Heart left ventricle (tissue), 13 donors: ENCODE measurements at regions not wholly inside any gene's neighbourhood (a gene's known extent, or its start where the extent isn't known, plus 50 kb on each side); places are given as distances from the start of the nearest gene placed in this dataset.

ENCODE experiments used
- CTCF ChIP-seq, 12 donors: fragments of 200-600 bp; sonication (generic) in 4 of 12; IDR thresholded peaks; one replicate each; pipeline versions ENCODE4 v1.5.0 to v1.8.0; 2018 to 2022; ENCODE audit warnings: antibody characterized with exemption in 12 of 12, mild to moderate bottlenecking in 5 of 12
- POLR2A ChIP-seq, 2 donors: fragments of 450-650 bp; IDR thresholded peaks; one replicate each; pipeline ENCODE4 v1.6.1; 2017; ENCODE audit warnings: antibody characterized with exemption in 2 of 2, mild to moderate bottlenecking in 2 of 2, moderate library complexity in 2 of 2
- donor health status: ischemic (EF 13 %, LVEDD 7.1; RV severe dilation, severe dysfunction).
- donor health status: DM: no; HTN: yes; CAD: no.
- donor health status: DM: no; HTN: no; CAD: no.
- donor health status: ischemic (EF 25% LVEDD 6.9; RV normal size, moderate dysfunction).
- donor health status: ischemic (EF 25% LVEDD 5.7; RV mildly dilated, moderate dysfunction).
- donor health status: ischemic (EF 35%, LVEDD 5.7; RV mildly dilated, moderate dysfunction).
- donor health status: nonischemic (EF 11% LVEDD 7.7; RV severe dilation, severe dysfunction).
- donor health status: DM: yes; HTN: yes; CAD: no.
- donor health status: PGD.
- donor health status: ischemic (EF 29% LVEDD 5.4; RV normal size, mild dysfunction).
- donor health status: nonischemic (EF 23%, LVEDD 6.1; RV moderate dilation, normal function).

GRCh38 chr18:72984290-72984689 lies 116.5 kb upstream of the NETO1 start:
- no peak for TF ChIP-seq CTCF (IDR thresholded peaks at IDR 0.05)
- TF ChIP-seq POLR2A (IDR thresholded peaks at IDR 0.05): no peak
